Neural cell (in vitro differentiated cells): ENCODE measurements at regions not wholly inside any gene's neighbourhood (a gene's known extent, or its start where the extent isn't known, plus 50 kb on each side); places are given as distances from the start of the nearest gene placed in this dataset.

Experiments
- H2AFZ ChIP-seq: fragments of 200-600, 300-800 bp; sonication (generic), shearing (Covaris generic); 2 replicates; pipeline ENCODE4 v1.6.0; 2014; ENCODE audit warnings: low read depth, mild to moderate bottlenecking, antibody characterized with exemption, low read length, moderate library complexity
- H3F3A ChIP-seq: fragments of 200-600 bp; shearing (Covaris generic); 2 replicates; pipeline ENCODE4 v1.6.1; 2016; ENCODE audit warnings: mild to moderate bottlenecking, moderate library complexity, mixed read lengths, antibody characterized with exemption, low read length; ENCODE audit not compliant: insufficient read depth, poor library complexity, severe bottlenecking
- H3K27ac ChIP-seq: fragments of 200-600, 300-800 bp; sonication (generic), shearing (Covaris generic); 2 replicates; pipeline ENCODE4 v1.5.1; 2014; ENCODE audit warnings: mild to moderate bottlenecking, low read length, moderate library complexity
- H3K27me3 ChIP-seq: fragments of 300-800, 200-600 bp; sonication (generic), shearing (Covaris generic); 2 replicates; pipeline ENCODE4 v1.6.0; 2014; ENCODE audit warnings: mild to moderate bottlenecking, low read depth, low read length, moderate library complexity; ENCODE audit not compliant: insufficient read depth
- H3K36me3 ChIP-seq: fragments of 300-800, 200-600 bp; sonication (generic), shearing (Covaris generic); 2 replicates; pipeline ENCODE4 v1.5.1; 2014; ENCODE audit warnings: mild to moderate bottlenecking, antibody characterized with exemption, low read length, moderate library complexity; ENCODE audit not compliant: insufficient read depth
- H3K4me2 ChIP-seq: fragments of 300-800, 200-600 bp; sonication (generic), shearing (Covaris generic); 2 replicates; pipeline ENCODE4 v1.6.0; 2014; ENCODE audit warnings: mild to moderate bottlenecking, low read length
- H3K4me3 ChIP-seq: fragments of 300-800, 200-600 bp; sonication (generic), shearing (Covaris generic); 2 replicates; pipeline ENCODE4 v1.5.1; 2014; ENCODE audit warnings: mild to moderate bottlenecking, low read length, moderate library complexity
- H3K79me2 ChIP-seq: fragments of 200-600 bp; shearing (Covaris generic); replicated peaks from 2 replicates; pipeline ENCODE4 v1.6.0; 2014; ENCODE audit warnings: mild to moderate bottlenecking, low read length, moderate library complexity; ENCODE audit not compliant: insufficient read depth
- H3K9ac ChIP-seq: fragments of 300-800, 200-600 bp; sonication (generic), shearing (Covaris generic); 2 replicates; pipeline ENCODE4 v1.6.1; 2016; ENCODE audit warnings: mild to moderate bottlenecking, low read length, mixed read lengths
- H3K9me2 ChIP-seq: fragments of 200-600 bp; shearing (Covaris generic); 2 replicates; pipeline ENCODE4 v1.6.1; 2016; ENCODE audit warnings: mild to moderate bottlenecking, low read length, mixed read lengths; ENCODE audit not compliant: insufficient read depth
- H3K9me3 ChIP-seq: fragments of 200-600, 300-800 bp; sonication (generic), shearing (Covaris generic); 2 replicates; pipeline ENCODE4 v1.6.1; 2016; ENCODE audit warnings: mild to moderate bottlenecking, mixed run types, low read length, moderate library complexity, mixed read lengths
- H4K20me1 ChIP-seq: fragments of 200-600 bp; shearing (Covaris generic); 2 replicates; pipeline ENCODE4 v1.6.1; 2016; ENCODE audit warnings: mild to moderate bottlenecking, mixed run types; ENCODE audit not compliant: insufficient read depth
- CTCF ChIP-seq: fragments of 450-650 bp; IDR thresholded peaks from 2 replicates; pipeline ENCODE4 v1.5.1; 2014; ENCODE audit warnings: antibody characterized with exemption, mild to moderate bottlenecking, moderate library complexity; ENCODE audit not compliant: poor library complexity, severe bottlenecking
- EP300 ChIP-seq: fragments of 450-650 bp; conservative IDR thresholded peaks from 2 replicates; pipeline ENCODE4 v1.6.1; 2014; ENCODE audit warnings: antibody characterized with exemption, mild to moderate bottlenecking, moderate library complexity; ENCODE audit not compliant: poor library complexity, severe bottlenecking
- EZH2 ChIP-seq: fragments of 200-600, 300-800 bp; shearing (Covaris generic), sonication (generic); IDR thresholded peaks from 2 replicates; pipeline ENCODE4 v1.6.1; 2014; ENCODE audit warnings: antibody characterized with exemption, low read length, borderline replicate concordance, mild to moderate bottlenecking; ENCODE audit not compliant: insufficient read depth, poor library complexity, severe bottlenecking
- MXI1 ChIP-seq: fragments of 450-650 bp; conservative IDR thresholded peaks from 2 replicates; pipeline ENCODE4 v1.6.1; 2014; ENCODE audit warnings: antibody characterized with exemption, mild to moderate bottlenecking; ENCODE audit not compliant: poor library complexity, severe bottlenecking
- POLR2AphosphoS5 ChIP-seq: IDR thresholded peaks from 2 replicates; pipeline ENCODE4 v1.6.1; 2012
- RAD21 ChIP-seq: fragments of 450-650 bp; conservative IDR thresholded peaks from 2 replicates; pipeline ENCODE4 v1.6.1; 2014; ENCODE audit warnings: antibody characterized with exemption, mild to moderate bottlenecking, moderate library complexity
- SMC3 ChIP-seq: fragments of 450-650 bp; conservative IDR thresholded peaks from 2 replicates; pipeline ENCODE4 v1.6.1; 2014; ENCODE audit warnings: antibody characterized with exemption, mild to moderate bottlenecking, moderate library complexity; ENCODE audit not compliant: poor library complexity
- TAF1 ChIP-seq: IDR thresholded peaks from 2 replicates; pipeline ENCODE4 v1.6.1; 2012; ENCODE audit warnings: low read depth
- TF ChIP-seq, protein P1 (sequence below): IDR thresholded peaks from 2 replicates; pipeline ENCODE4 v1.6.1; 2012; ENCODE audit warnings: borderline replicate concordance

- H4K20me1 ChIP-seq: no peaks in the 10 kb centered on the region
- peak overlapping the region; percentile 14 for H2AFZ ChIP-seq
- no peaks in the 10 kb centered on the region for H3K9me3 ChIP-seq
- no peak overlapping the region for H3K27ac ChIP-seq
- TF ChIP-seq TAF1 (no peak), CTCF (no peak), RAD21 (no peak), EP300 (no peak), POLR2AphosphoS5 (no peak), MXI1 (no peak), SMC3 (no peak), EZH2 (no peak)
- TF ChIP-seq, protein P1, sequence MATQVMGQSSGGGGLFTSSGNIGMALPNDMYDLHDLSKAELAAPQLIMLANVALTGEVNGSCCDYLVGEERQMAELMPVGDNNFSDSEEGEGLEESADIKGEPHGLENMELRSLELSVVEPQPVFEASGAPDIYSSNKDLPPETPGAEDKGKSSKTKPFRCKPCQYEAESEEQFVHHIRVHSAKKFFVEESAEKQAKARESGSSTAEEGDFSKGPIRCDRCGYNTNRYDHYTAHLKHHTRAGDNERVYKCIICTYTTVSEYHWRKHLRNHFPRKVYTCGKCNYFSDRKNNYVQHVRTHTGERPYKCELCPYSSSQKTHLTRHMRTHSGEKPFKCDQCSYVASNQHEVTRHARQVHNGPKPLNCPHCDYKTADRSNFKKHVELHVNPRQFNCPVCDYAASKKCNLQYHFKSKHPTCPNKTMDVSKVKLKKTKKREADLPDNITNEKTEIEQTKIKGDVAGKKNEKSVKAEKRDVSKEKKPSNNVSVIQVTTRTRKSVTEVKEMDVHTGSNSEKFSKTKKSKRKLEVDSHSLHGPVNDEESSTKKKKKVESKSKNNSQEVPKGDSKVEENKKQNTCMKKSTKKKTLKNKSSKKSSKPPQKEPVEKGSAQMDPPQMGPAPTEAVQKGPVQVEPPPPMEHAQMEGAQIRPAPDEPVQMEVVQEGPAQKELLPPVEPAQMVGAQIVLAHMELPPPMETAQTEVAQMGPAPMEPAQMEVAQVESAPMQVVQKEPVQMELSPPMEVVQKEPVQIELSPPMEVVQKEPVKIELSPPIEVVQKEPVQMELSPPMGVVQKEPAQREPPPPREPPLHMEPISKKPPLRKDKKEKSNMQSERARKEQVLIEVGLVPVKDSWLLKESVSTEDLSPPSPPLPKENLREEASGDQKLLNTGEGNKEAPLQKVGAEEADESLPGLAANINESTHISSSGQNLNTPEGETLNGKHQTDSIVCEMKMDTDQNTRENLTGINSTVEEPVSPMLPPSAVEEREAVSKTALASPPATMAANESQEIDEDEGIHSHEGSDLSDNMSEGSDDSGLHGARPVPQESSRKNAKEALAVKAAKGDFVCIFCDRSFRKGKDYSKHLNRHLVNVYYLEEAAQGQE: no peak
- no peak overlapping the region for H3K4me2 ChIP-seq
- H3K9ac ChIP-seq: peak overlapping the region; percentile 23
- H3K79me2 ChIP-seq: no peaks in the 10 kb centered on the region
- H3F3A ChIP-seq: no peaks in the 10 kb centered on the region
- H3K9me2 ChIP-seq: no peaks in the 10 kb centered on the region
- H3K4me3 ChIP-seq: no peak overlapping the region
- H3K27me3 ChIP-seq: no peaks in the 10 kb centered on the region
- H3K36me3 ChIP-seq: no peaks in the 10 kb centered on the region
Measured at GRCh38 chr1:116273042-116273783, 99.8 kb upstream of the ATP1A1 start.

DNA sequence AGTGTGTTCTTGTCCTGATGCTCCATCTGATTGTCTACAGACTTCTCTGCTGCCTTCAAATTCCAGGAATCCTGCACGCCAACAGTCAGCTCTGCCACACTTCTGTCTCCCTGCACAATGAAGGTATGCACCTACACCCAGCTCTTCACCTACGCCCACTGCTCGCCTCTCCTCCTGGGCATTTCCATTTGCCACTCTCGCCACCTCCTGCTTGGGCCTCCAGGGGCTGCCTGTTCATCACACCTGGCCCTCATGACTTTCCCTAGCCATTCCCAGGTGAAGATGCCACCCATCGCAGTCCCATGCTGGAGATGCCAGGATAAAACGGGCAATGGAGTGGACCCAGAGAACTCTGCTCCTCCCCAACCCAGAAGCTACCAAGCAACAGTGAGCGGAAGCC is 96.5 kb upstream of the ATP1A1 start:
- H4K20me1 ChIP-seq: no peaks in the 10 kb centered on the region
- H3K27ac ChIP-seq: no peak overlapping the region
- no peaks in the 10 kb centered on the region for H3K27me3 ChIP-seq
- H3K79me2 ChIP-seq: no peaks in the 10 kb centered on the region
- H3K9me2 ChIP-seq: no peaks in the 10 kb centered on the region
- H3K9ac ChIP-seq: no peak overlapping the region
- H3K36me3 ChIP-seq: no peaks in the 10 kb centered on the region
- H3K9me3 ChIP-seq: no peaks in the 10 kb centered on the region
- TF ChIP-seq EP300: no peak
- TF ChIP-seq, protein P1: no peak
- no peak for TF ChIP-seq TAF1
- no peak for TF ChIP-seq POLR2AphosphoS5
- TF ChIP-seq CTCF: no peak
- no peak for TF ChIP-seq SMC3
- no peak for TF ChIP-seq RAD21
- TF ChIP-seq EZH2: no peak
- no peak for TF ChIP-seq MXI1
- H3K4me3 ChIP-seq: no peak overlapping the region
- H2AFZ ChIP-seq: no peak overlapping the region
- no peaks in the 10 kb centered on the region for H3F3A ChIP-seq
- no peak overlapping the region for H3K4me2 ChIP-seq
